LNCAP (cell line): ENCODE measurements at regions not wholly inside any gene's neighbourhood (a gene's known extent, or its start where the extent isn't known, plus 50 kb on each side); places are given as distances from the start of the nearest gene placed in this dataset.

Experiments
- TF ChIP-seq, protein P1 (sequence below): fragments of 450-650 bp; IDR thresholded peaks from 2 replicates; pipeline ENCODE4 v1.5.1; 2017; ENCODE audit warnings: mild to moderate bottlenecking

DNA sequence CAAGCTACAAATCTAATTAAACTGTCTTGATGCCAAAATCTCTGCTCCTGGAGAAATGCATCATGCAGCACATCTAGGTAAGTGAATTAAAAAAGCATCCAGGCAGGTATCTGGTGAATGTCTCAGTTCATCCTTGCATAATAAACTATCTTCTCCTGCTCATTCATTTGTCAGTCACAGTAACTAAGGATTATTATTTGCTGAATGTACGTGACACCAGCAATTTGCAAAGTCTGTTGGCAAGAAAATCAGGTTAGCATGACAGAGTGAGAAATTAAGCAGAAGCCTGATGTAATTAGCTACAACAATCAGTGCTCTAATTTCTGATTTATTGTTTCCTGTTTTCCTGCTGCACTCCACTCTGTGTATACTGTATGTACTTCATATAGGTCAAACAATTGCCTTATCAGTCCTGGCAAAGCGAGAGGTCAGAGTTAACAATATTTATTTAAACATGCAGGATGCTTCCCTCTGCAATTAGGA lies 213.6 kb downstream of the FBXO8 start:
- TF ChIP-seq, protein P1, sequence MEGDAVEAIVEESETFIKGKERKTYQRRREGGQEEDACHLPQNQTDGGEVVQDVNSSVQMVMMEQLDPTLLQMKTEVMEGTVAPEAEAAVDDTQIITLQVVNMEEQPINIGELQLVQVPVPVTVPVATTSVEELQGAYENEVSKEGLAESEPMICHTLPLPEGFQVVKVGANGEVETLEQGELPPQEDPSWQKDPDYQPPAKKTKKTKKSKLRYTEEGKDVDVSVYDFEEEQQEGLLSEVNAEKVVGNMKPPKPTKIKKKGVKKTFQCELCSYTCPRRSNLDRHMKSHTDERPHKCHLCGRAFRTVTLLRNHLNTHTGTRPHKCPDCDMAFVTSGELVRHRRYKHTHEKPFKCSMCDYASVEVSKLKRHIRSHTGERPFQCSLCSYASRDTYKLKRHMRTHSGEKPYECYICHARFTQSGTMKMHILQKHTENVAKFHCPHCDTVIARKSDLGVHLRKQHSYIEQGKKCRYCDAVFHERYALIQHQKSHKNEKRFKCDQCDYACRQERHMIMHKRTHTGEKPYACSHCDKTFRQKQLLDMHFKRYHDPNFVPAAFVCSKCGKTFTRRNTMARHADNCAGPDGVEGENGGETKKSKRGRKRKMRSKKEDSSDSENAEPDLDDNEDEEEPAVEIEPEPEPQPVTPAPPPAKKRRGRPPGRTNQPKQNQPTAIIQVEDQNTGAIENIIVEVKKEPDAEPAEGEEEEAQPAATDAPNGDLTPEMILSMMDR: no peak

- TF ChIP-seq, protein P1: no peak
Observed at GRCh38 chr4:174066611-174067205, 216.8 kb downstream of the FBXO8 start.

GRCh38 chr4:174062831-174063230 lies 220.6 kb downstream of the FBXO8 start:
- TF ChIP-seq, protein P1: no peak

- TF ChIP-seq, protein P1: no peak
Observed at GRCh38 chr4:174061026-174061425, 222.4 kb downstream of the FBXO8 start.

DNA sequence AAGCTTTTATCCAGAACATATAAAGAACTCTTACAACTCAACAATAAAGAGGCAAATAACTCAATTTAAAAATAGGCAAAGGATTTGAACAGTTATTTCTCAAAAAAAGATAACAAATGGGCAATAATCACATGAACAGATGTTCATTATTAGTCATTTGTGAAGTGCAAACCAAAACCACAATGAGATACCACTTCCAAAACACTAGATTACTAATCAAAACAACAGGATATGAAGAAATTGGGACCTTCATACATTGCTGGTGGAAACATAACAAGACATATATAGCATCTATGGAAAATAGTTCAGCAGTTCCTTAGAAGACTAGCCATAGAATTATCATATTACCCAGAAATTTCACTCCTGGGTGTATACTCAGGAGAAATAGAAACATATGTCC lies 224.6 kb downstream of the FBXO8 start:
- TF ChIP-seq, protein P1: no peak

DNA sequence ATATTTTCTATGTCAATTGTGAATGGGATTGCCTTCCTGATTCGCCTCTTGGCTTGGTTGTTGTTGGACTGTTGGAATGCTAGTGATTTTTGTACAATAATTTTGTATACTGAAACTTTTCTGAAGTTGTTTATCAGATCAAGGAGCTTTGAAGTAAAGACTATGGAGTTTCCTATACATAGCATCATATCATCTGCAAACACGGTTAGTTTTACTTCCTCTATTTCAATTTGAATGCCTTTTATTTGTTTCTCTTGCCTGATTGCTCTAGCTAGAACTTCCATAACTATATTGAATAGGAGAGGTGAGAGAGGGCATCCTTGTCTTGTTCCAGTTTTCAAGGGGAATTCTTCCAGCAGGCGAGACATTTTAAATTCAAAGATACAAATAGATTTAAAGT lies 226.5 kb downstream of the FBXO8 start:
- TF ChIP-seq, protein P1: no peak

- TF ChIP-seq, protein P1: no peak
Observed at GRCh38 chr4:174055344-174055743, 228.1 kb downstream of the FBXO8 start.

DNA sequence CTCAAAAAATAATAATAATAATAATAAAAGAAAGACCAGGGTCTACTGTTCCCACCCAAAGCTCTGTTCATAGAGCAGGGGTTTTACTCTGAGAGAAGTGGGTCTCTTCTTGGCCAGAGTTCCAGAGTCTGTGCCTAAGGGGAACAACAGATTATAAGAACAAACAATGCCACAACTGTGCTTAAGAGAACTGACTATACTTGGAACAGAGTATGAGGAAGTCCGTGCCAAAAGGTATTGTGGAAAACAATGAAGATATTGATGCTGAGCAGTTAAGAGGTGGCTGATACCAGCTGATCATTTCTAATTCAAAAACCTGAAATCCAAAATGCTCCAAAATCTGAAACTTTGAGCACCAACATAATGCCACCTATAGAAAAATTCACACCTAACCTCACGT lies 229.6 kb downstream of the FBXO8 start:
- TF ChIP-seq, protein P1: no peak
